ENCODE measurements at regions not wholly inside any gene's neighbourhood (a gene's known extent, or its start where the extent isn't known, plus 50 kb on each side); places are given as distances from the start of the nearest gene placed in this dataset.

DNA sequence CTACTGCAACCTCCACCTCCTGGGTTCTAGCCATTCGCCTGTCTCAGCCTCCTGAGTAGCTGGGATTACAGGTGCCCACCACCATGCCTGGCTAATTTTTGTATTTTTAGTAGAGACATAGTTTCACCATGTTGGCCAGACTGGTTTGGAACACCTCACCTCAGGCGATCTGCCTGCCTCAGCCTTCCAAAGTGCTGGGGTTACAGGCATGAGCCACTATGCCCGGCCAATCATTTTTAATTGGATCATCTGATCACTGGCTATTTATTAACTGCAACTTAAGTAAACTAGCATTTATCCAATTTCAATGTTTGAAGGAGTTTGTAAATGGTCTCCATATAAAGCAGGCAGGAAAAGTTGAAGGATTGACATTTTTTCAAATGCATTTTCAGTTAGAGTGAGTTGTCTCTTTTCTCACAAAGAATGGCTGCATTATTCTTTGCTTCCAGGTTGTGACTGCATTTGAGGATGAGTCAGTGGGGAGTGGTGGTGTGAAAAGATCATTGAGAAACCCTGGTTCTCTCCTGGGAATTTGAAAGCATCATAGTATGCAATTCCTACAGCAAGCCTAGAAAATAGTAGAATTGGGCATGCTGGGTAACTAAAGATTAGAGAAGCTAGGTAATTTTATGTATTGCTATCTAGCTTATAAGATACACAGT is 431.1 kb upstream of the ZEB2 start:
- intact Hi-C loops (cut with micrococcal nuclease): no loop called here
- H3K9me3 ChIP-seq (ENCODE audit: control insufficient read depth in 1 of 2, insufficient read depth in 1 of 2, low read depth in 1 of 2, low read length in 2 of 2): no peaks in the 10 kb centered on the region
- H3K36me3 ChIP-seq (ENCODE audit: control insufficient read depth in 1 of 2, insufficient read depth in 2 of 2, low read length in 2 of 2): no peaks in the 10 kb centered on the region
- peaks cover 0 to 7% of the 10 kb centered on the region in 2 experiments; a peak in 2 of 4 replicates for H3K4me1 ChIP-seq (ENCODE audit: control insufficient read depth in 1 of 2, insufficient read depth in 2 of 2, low read length in 2 of 2)
- no peak overlapping the region for H3K27ac ChIP-seq (ENCODE audit: low read depth, low read length)
- RAD21 ChIA-PET (ENCODE audit: low non-redundant PET in 1 of 2, low total read pairs in 2 of 2, uncharacterized antibody in 2 of 2, unreplicated experiment in 2 of 2): no interaction called here
- CTCF ChIA-PET: no interaction called here
- DNase-seq (ENCODE audit: low read depth, low spot score): peak; percentile 22
- peak; percentile 52; the same call in 1 of the 2 replicates for ATAC-seq
- no peak overlapping the region for H3K4me3 ChIP-seq (replicated peaks in 1 of 2; ENCODE audit: low read depth in 1 of 2, low read length in 2 of 2)
- H3K9me2 ChIP-seq (ENCODE audit: insufficient read depth): no peaks in the 10 kb centered on the region
- H3K79me2 ChIP-seq (ENCODE audit: insufficient read depth, low read length): no peaks in the 10 kb centered on the region
- TF ChIP-seq TCF7L2 (IDR thresholded peaks at IDR 0.05; ENCODE audit: borderline replicate concordance, extremely low read depth, insufficient read depth, insufficient read length): no peak
- TF ChIP-seq SP1 (IDR thresholded peaks at IDR 0.05; ENCODE audit: low read depth): no peak; the same call in 1 of the 2 replicates
- TF ChIP-seq EZH2phosphoT487 (IDR thresholded peaks at IDR 0.05; ENCODE audit: borderline replicate concordance): no peak
- no peak for TF ChIP-seq ELF1 (IDR thresholded peaks at IDR 0.05; ENCODE audit: borderline replicate concordance, low read depth)
- TF ChIP-seq POLR2A (IDR thresholded peaks at IDR 0.05; ENCODE audit: borderline replicate concordance, extremely low read depth, insufficient read depth, insufficient read length): no peak
- TF ChIP-seq SIN3A (IDR thresholded peaks at IDR 0.05; ENCODE audit: low read depth): no peak
- peak; percentile 58 for TF ChIP-seq CEBPB (IDR thresholded peaks at IDR 0.05; ENCODE audit: low read depth)
- TF ChIP-seq, protein P1, sequence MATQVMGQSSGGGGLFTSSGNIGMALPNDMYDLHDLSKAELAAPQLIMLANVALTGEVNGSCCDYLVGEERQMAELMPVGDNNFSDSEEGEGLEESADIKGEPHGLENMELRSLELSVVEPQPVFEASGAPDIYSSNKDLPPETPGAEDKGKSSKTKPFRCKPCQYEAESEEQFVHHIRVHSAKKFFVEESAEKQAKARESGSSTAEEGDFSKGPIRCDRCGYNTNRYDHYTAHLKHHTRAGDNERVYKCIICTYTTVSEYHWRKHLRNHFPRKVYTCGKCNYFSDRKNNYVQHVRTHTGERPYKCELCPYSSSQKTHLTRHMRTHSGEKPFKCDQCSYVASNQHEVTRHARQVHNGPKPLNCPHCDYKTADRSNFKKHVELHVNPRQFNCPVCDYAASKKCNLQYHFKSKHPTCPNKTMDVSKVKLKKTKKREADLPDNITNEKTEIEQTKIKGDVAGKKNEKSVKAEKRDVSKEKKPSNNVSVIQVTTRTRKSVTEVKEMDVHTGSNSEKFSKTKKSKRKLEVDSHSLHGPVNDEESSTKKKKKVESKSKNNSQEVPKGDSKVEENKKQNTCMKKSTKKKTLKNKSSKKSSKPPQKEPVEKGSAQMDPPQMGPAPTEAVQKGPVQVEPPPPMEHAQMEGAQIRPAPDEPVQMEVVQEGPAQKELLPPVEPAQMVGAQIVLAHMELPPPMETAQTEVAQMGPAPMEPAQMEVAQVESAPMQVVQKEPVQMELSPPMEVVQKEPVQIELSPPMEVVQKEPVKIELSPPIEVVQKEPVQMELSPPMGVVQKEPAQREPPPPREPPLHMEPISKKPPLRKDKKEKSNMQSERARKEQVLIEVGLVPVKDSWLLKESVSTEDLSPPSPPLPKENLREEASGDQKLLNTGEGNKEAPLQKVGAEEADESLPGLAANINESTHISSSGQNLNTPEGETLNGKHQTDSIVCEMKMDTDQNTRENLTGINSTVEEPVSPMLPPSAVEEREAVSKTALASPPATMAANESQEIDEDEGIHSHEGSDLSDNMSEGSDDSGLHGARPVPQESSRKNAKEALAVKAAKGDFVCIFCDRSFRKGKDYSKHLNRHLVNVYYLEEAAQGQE (IDR thresholded peaks at IDR 0.05; ENCODE audit: low read depth): no peak
- TF ChIP-seq CBX3 (IDR thresholded peaks at IDR 0.05; ENCODE audit: low read depth): peak; percentile 35; the same call in 1 of the 2 replicates
- TF ChIP-seq JUND (IDR thresholded peaks at IDR 0.05): peak; percentile 25; the same call in 1 of the 2 replicates
- no peak overlapping the region for H3K9ac ChIP-seq (ENCODE audit: low read length)
- no peaks in the 10 kb centered on the region for H4K20me1 ChIP-seq (ENCODE audit: insufficient read depth)
- POLR2A ChIA-PET: no interaction called here
- H3K4me2 ChIP-seq (ENCODE audit: low read length): peak overlapping the region; percentile 40
- peak overlapping the region; percentile 30 for H2AFZ ChIP-seq (ENCODE audit: low read depth, low read length, poor library complexity, severe bottlenecking)
- BruUV-seq (replicated peaks): no TSS peak
- no peaks in the 10 kb centered on the region for H3K27me3 ChIP-seq (ENCODE audit: insufficient read depth, low read length)
